B cell (primary cell): ENCODE measurements at regions not wholly inside any gene's neighbourhood (a gene's known extent, or its start where the extent isn't known, plus 50 kb on each side); places are given as distances from the start of the nearest gene placed in this dataset.

Source experiments
- CTCF ChIP-seq: fragments of 200-600 bp; IDR thresholded peaks from one replicate; pipeline ENCODE4 v1.8.0; 2022; ENCODE audit warnings: antibody characterized with exemption, mild to moderate bottlenecking
- EZH2 ChIP-seq: IDR thresholded peaks from 2 replicates; pipeline ENCODE4 v1.6.1; 2012; ENCODE audit warnings: borderline replicate concordance, low read depth, mild to moderate bottlenecking, moderate library complexity, low read length; ENCODE audit not compliant: insufficient read depth, poor library complexity, severe bottlenecking

- no peak for TF ChIP-seq CTCF
- TF ChIP-seq EZH2, result no peak
Observed at GRCh38 chr5:130885691-130886090, 279.4 kb downstream of the HINT1 start.
